DMS 273 (cell line): ENCODE measurements at regions not wholly inside any gene's neighbourhood (a gene's known extent, or its start where the extent isn't known, plus 50 kb on each side); places are given as distances from the start of the nearest gene placed in this dataset.

ENCODE experiments used
- DNase-seq: peaks from one replicate; lab custom pipeline; 2025; ENCODE audit not compliant: unreplicated experiment; lab: John Stamatoyannopoulos, UW

- no peak for DNase-seq
Observed at GRCh38 chr2:118477111-118477862, 370.2 kb downstream of the EN1 start.

- no peak for DNase-seq
Observed at GRCh38 chr2:118475622-118476205, 371.7 kb downstream of the EN1 start.

- DNase-seq, result no peak
Observed at GRCh38 chr2:118474541-118474920, 372.9 kb downstream of the EN1 start.

GRCh38 chr2:118473846-118474540, 373.5 kb downstream of the EN1 start:
- DNase-seq, result no peak

- DNase-seq, result no peak
Observed at GRCh38 chr2:118473241-118473640, 374.2 kb downstream of the EN1 start.

- no peak for DNase-seq
Observed at GRCh38 chr2:118470297-118470696, 377.2 kb downstream of the EN1 start.

GRCh38 chr2:118469103-118469502, 378.3 kb downstream of the EN1 start:
- DNase-seq, result no peak

- DNase-seq, result no peak
Observed at GRCh38 chr2:118464546-118465265, 376.4 kb downstream of the INSIG2 start.

- no peak for DNase-seq
Observed at GRCh38 chr2:118464046-118464445, 375.8 kb downstream of the INSIG2 start.

GRCh38 chr2:118460425-118460824, 372.2 kb downstream of the INSIG2 start:
- DNase-seq, result no peak

GRCh38 chr2:118459426-118459825, 371.2 kb downstream of the INSIG2 start:
- DNase-seq, result no peak

GRCh38 chr2:118457951-118458350, 369.7 kb downstream of the INSIG2 start:
- no peak for DNase-seq

GRCh38 chr2:118449401-118449800, 361.1 kb downstream of the INSIG2 start:
- DNase-seq, result no peak

- peak; percentile 17 for DNase-seq
Observed at GRCh38 chr2:118443596-118443995, 355.3 kb downstream of the INSIG2 start.

GRCh38 chr2:118442996-118443553, 354.8 kb downstream of the INSIG2 start:
- peak; percentile 42 for DNase-seq

GRCh38 chr2:118442046-118442445, 353.8 kb downstream of the INSIG2 start:
- DNase-seq, result no peak

- DNase-seq, result no peak
Observed at GRCh38 chr2:118440404-118441098, 352.3 kb downstream of the INSIG2 start.

- no peak for DNase-seq
Observed at GRCh38 chr2:118437501-118437900, 349.2 kb downstream of the INSIG2 start.

GRCh38 chr2:118431997-118432396, 343.7 kb downstream of the INSIG2 start:
- DNase-seq, result no peak

GRCh38 chr2:118431586-118431985, 343.3 kb downstream of the INSIG2 start:
- no peak for DNase-seq

GRCh38 chr2:118431165-118431517, 342.9 kb downstream of the INSIG2 start:
- peak; percentile 11 for DNase-seq
